UCSD-AML1 (cell line): ENCODE measurements at regions not wholly inside any gene's neighbourhood (a gene's known extent, or its start where the extent isn't known, plus 50 kb on each side); places are given as distances from the start of the nearest gene placed in this dataset.

Source experiments
- DNase-seq: peaks from one replicate; lab custom pipeline; 2025; ENCODE audit not compliant: unreplicated experiment; lab: John Stamatoyannopoulos, UW

DNA sequence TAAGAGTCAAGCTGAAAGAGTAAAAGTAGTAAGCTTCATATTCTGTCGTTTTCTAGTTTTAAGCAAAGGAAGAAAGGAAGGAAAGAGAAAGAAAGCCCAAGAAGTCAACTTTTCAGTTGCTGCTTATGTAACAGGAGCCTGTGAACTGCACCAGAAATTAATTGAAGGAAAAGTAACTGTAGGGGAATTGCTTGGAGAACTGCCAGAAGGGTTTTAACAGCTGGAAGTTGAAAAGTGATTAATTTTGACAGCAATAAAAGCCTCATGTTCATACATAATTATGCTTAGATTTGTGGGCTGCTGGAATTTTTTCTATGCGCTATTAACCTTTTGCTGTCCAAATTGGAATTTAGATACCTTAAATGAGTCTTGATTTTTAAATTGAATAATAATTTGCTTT, 255.7 kb downstream of the ENC1 start:
- no peak for DNase-seq

DNA sequence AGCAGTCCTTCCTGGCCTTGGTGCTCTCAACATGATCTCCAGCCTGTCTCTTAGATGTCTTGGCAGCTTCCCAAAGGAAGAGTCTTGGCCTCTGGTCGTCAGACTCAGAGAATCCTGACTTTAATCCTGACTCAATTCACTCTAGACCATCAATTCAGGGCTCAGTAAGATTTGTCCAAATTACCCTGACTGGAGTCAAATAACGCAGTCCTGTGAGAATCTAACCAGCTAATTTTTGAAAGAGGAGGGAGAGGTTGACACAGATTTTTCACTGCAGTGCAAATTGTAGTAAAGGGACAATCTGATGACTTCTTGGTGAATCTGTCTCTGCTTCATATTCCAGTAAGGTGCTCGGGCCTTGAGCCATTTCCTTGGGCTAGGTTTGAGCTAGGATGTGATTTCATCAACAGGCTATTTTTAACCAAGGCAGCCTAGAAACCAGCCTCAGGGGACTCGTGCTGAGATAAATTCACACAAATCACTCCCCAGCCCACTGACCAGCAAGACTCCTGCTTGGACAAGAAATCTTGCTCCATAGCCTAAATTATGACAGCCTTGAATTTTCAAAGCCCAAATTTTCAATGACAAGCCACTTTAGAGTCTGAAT, 257.4 kb downstream of the ENC1 start:
- no peak for DNase-seq

DNA sequence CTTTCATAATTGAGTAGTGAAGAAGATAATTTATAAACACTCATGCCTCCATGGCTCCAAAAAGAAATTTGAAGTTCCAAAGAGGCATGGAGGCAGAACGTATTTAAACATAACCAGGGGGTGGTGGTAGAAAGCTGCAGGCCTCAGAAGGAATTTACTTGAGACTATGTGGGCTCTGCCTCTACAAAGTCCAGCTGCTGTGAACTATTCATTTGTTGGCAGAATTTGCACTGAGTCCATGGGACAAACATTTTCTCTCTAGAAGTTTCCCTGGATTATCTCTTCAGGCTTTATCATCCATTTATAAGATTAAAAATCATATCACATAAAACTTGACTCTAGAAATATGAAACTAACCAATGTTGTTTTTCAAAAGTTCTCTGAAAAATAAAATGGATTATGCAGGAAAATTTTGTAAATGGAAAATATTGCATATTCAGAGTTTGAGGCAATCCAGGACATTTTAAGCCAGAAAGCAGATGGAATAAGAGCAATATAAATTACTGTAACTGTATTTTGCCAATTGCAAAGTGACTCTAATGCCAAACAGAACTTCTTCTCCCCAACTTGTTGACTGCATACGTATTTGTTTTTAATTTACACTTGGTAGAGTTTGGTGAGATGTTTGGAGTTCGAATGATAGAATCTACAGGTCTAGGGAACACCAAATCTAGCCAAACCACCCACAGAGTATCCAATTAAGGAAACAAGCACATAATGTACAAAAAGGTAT, 258.2 kb downstream of the ENC1 start:
- DNase-seq, result no peak

DNA sequence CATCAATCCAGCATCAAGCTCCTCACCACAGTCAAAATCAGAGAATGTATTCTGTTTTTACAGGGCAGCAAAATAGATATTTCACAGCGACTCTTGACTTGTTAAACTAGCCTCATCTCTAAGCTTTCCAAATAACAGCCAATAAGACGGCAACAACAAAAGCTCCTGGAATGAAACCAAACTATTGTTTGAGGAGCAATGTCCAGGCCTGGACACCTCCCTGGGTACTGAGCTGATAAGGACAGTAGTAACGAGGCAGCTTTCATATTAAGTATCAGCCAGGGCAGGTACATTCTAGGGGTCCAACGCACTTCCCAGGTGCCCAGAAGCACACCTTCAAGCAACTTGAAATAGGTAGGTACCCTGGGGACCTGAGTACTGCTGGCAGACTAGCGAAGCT, 260.3 kb downstream of the ENC1 start:
- DNase-seq, result no peak

DNA sequence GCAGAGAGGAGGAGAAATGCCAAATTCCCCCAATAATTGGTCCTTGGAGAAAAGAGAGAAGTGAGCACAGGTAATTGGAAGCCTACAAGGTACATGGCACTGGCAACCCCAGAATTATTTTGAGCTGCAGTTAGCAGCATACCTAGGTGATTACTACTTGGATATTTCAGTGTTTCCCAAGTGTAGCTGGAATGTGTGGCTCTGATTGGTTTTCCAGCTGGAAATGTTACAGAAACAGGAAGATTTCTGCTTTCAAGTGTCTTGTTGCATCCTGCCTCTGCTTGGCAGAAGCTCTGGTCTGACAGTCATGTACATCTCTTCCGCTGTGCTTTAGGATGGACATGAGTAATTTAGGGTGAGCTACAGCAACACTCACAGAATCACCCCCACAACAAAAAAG, 262.1 kb downstream of the ENC1 start:
- DNase-seq, result no peak

DNA sequence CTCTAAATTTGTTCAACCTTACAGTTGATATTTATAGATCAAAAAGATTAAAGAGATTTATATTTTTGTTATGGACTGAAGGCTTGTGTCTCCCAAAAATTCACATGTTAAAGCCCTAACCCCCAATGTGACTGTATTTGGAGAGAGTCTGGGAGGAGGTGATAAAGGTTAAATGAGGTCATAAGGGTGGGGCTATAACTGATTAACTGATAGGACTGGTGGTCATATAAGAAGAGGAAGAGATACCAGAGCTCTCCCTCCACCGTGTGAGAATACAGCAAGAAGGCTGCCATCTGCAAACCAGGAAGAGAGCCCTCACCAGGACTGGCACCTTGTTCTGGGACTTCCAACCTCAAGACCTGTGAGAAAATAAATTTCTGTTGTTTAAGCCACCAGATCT, 264.3 kb downstream of the ENC1 start:
- DNase-seq, result no peak

DNA sequence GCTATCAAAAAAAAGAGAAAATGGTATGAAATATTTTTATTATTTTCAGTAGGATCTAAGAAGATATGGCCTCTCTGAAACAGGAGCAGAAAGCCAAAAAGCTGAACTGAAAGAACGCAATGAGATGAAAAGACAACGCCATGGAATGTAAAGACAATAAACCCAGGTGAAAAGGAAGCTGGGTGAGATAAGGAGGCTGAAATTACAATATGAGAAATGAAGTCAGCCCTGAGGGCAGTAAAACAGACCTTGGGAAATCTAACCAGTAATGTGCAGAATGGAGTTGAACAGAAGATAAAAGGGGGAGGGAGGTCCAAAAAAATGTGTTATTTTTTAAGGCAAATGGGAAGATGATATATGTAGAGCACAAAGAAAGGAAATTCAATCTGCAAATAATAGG, 265.3 kb downstream of the ENC1 start:
- DNase-seq, result no peak

DNA sequence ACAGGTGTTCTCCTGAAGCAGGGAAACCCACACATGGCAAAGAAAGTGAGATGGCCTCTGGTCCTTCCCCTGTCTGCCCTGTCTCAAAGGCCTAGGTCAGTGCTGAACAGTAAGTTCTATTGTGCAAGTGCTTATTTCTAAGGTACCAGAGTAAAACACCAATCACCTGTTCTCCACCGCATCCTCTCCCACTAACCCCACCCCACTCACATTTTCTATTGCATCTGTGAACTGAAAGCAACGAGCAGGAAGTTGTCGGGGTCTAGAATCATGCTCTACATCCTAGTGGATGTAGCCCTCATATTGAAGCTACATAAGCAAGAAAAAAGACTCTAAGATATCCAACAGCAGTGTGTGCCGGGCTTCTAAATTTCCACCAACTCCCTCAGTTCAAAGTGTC, 265.9 kb downstream of the ENC1 start:
- no peak for DNase-seq

DNA sequence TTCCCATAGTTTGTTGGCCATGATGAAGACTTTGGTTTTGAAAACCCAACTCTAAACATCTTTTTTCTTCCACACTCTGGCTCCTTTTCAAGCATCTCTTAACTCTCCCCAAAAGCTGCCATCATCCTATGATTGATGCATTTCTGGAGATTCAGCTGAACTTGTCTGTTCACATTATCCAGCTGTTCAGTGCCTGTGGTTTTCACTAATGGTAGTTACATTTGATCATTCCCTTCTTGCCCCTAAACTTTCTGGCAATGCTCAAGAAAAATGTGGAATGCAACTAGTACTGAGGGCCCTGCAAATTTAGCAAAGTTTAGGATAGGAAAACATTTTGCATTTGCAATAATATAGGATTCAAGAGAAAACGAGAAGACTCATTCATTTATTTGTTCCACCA, 267.5 kb downstream of the ENC1 start:
- DNase-seq, result no peak

DNA sequence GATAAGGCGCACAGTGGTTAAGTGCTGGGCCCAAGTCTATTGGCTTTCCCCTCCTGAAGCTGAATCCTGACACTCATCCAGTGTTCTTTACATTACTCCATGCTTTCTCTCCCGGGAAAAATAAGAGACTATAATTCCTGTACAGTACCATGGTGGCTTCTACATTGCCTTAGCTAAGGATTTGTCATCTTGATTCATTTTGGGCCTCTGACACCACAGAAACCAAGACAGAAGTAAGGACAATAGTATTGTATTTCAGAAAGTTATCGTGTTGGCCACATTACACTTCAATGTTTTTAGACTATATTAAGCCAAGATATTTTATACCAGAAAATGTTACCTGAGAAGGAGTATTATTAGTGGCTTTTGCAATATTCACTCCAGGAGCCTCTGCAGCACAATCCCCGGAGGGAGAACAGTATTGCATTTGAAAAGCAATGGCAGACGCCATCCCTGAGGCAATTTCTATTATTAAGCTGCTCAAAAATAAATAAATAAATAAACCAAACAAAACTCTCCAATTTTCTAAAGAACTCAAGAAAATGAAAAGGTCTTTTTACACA, 267.9 kb downstream of the ENC1 start:
- no peak for DNase-seq

DNA sequence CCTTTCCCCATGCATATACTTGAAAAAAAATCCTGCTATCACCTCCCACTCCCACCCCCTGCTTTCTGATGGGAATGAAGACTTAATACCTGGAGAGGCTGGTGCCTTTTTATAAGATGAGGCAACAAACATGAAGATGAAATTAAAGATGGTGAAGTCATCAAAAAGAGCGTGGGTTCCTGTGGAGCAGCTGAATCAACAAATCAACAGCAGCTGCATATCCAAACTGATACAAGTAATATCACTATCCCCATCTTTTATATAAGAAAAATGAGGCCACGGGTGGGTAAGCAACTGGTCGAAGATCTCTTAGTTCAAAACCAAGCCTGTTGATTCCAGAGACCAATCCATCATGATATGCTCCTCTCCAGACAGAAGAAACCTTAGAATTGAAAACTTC, 268.5 kb downstream of the ENC1 start:
- DNase-seq, result no peak

DNA sequence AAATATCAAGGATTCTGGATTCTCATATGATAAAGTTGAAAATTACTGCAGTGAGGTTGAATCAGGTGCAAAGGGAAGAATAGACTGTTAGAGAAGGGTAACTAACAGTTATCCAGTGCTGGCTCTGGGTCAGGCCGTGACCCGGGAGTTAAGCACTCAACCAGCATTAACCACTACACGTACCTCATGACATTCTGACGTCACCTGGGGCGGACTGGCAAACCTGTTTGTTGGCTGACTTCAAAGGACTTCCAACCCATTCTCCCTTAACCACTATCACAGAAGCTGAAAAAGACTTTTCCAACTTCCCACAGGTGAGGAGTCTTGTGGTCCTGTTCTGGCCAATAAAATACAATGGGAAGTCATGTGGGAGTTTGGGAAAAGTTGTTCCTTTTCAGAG, 268.9 kb downstream of the ENC1 start:
- DNase-seq, result no peak

DNA sequence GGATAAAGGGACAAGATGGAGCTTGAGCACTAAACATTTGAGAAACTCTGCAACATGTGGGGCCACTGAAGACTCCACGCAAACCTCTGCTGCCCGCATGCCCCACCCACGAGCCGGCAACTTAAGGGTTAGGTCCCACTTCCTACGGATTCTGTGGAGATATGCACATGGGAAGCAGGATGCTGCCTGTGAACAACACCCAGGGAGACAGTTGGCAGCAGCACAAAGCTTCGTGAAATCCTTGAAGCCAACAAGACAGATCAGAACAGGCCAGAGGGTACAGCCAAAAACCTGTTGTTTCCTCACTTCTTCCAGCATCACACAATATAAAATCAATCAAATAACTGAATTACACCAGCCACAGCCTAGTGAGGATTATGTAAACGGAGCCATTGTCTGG, 270.4 kb downstream of the ENC1 start:
- DNase-seq, result no peak

DNA sequence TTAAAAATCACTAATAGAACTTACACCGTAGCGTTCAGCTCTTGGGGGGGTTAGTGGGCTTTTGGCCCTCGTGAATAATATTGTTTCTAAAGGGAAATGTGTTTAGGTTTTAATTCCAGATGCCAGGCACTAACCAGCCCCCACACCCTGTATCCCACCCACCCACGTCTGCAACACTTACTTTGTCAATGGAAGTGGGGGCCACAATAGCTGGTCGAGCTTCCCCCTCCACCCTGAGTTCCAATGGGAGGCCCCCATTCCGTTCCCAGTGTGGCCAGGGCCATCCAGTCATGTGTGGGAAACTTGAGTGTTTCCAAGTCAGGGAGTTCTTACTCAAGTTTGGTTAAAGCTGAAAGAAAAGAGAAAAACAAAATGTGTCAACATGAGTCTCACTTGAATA, 271.4 kb downstream of the ENC1 start:
- DNase-seq, result no peak

DNA sequence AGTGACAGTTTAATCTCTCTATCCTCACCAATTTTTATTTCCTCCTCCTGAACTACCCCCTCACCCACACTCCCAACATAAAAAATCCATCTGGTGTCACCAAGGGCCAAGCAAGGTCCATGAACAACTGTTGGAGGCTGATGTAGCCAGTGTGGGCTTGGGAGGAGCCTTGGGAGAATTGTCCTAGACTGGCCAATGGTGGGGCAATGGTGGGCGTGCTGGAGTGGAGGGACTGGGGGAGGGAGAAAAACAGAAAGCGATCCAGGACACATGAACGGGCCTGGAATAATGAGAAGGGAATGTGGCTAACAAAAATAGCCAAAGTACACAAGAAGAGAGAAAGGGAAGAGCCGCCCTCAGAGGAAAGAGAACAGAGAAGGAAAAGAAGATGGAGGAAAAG, 272.6 kb downstream of the ENC1 start:
- no peak for DNase-seq

DNA sequence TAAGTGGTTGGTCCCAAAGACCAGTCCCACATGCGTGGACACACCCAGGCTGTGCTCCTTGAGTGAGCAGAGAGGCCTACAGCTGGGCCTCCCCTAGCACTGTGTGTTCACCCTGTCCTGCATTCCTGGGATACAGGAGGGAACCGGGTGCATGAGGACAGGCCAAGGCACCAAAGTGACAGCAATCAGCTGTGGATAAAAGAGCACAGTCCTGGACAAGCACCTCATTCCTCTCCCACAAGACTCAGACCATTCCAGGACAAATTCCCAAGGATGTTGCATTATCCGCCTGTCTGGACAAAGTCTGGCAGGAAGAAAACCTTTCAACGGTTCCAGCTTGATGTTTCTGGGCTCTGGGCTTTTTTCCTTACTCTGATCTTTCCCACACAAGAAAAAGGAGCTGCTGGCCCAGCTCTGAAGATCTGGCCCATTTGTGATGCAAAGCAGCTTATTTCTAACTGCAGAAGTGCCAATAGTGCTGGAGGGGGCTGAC, 273.2 kb downstream of the ENC1 start:
- DNase-seq, result no peak

DNA sequence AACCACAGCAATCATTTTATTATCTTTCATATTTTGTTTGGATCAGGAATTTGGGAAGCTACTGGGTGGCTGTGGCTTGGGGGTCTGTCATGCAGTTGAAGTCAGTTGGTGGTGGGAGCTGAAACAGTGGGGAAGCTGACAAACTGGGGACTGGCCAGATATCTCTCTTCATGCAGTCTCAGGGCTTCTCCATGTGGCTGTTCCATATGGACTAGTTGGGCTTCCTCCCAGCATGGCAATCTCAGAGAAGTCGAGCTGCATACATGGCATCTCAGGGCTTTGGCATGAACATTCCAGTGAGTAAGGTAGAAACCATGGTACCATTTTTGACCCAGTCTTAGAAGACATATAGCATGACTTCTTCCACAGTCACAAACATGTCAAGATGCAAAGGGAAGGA, 274.8 kb downstream of the ENC1 start:
- DNase-seq, result no peak

DNA sequence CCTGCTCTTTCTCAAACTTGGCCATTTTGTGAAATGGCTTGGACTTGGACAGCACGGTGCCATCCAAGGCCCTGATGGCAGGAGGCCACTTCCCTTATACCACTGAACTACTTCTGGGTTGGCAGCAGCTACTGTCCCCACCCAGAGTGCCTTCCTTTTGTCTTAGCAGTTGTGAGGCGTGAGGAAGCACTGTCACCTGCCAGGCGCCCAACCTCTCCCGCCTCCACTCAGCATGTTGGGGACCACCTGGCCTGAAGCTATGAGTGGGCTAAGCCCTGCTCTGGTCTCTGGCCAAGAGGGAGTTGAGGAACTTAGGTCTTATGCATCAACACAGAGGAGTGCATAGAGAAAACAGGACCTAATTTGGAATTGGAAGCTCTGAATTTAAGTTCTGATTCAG, 276.0 kb downstream of the ENC1 start:
- DNase-seq, result no peak

DNA sequence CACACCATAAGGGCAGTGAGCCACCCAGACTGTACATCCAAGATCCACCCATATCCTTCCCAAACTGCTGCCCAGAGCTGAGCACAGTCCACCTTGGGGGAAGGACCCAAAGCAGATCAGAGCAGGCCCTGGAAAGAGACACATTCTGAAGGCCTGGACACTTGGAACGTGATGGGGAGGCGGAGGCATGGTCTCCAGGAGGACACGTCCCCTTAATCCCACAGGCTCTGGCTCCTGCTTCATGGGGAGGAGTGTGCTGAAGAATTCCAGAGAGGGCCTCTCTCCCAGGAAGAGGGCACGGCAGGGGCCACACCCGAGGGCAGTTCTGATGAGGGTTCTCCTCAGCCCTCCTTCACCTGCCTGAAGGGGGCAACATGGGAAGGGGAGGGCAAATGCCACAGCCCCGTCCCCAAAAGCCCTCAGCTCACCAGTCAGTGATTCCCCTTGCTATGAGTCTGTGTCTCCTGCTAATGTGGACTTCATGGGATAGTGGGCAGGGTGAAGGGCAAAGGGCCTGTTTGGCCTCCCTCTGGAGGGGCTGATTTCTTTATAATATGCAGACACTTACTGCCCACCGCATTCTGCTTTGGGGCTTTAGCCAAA, 276.8 kb downstream of the ENC1 start:
- DNase-seq, result no peak

DNA sequence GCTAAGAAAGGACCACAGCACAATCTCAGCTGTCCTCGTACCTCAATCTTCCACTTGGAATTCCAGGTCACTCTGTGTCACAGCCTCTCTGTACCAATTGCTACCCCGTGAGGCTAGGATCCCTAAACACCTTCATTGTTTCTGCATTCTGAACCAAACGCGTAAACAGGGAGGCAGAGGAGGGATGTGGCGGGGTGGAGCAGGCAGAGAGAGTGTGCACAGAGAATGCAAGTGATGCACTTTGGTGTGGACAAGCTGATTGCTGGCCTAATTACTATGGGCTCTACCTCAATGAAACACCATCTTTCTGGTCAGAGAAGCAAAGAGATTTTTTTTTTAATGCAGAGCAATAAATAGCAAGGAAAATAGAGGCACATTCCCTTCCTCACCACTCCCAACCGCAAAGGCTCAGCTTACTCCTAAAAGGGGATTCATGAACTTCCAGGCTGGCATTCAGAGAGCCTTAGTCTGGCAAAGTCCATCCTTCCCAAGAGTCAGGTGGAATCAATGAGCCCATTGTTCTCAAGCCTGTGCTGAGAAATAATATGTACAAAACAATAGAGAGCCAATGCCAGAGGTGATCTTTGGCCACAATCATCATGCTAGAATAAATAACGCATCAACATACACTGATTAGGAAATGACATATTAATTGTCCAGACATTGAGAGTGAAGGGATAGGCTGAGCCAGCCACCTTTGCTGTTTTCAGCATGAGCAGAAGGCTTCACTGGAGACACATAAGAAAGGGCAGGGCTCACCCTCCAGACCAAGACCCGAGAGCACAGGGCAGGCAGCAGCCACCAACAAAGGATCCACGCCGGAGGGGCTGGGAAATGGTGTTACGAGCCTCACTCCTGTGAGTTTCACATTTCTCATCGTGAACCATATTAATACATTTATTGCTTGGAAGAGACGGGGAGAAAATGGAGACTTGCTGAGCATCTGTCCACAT, 278.8 kb downstream of the ENC1 start:
- DNase-seq, result no peak

DNA sequence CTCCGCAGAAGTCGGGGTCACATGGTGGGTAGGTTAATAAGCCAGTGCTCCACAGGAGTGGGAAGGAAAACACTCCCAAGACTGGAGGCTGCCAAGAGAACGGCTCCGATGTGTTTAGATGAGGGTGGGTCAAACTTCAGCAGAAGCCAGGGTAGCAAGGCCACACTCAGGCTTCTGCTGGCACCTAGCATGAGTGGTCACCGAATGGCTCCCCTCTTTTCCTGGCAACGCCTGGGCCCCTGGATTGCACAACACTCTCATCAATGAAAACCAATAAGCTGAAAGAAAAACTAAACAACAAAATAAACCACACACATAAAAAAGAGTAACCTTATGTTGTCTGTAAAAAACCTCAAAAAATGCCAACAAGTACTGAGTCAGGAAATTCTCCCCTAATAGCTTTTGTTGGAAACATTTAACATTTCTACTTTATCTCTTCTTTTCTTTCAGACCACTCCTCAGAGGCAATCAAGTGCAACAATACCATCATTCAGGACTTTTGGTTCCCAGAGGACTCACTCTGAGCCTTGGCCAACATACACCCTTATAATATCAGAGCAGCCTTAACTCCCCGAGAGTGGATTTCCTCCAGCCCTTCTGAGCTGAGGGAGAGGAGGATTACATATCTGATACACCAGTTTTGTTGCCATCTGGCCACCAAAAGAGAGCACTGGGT, 279.9 kb downstream of the ENC1 start:
- no peak for DNase-seq
